Activated CD4-positive, alpha-beta T cell treated with anti-CD3 and anti-CD28 coated beads, Interleukin-2, amount 10 ng/mL, durations not matched to agents 7 days and 5 days (primary cell): ENCODE measurements at regions not wholly inside any gene's neighbourhood (a gene's known extent, or its start where the extent isn't known, plus 50 kb on each side); places are given as distances from the start of the nearest gene placed in this dataset.

Source experiments
- CTCF ChIA-PET: fragments of 350-600 bp; sonication (Branson Sonifier 250); formaldehyde crosslinking; loops from one replicate; lab custom pipeline; 2021; ENCODE audit warnings: antibody characterized with exemption; lab: Charles Lee
- POLR2A ChIA-PET: fragments of 350-600 bp; sonication (Branson Sonifier 250); formaldehyde crosslinking; loops from one replicate; lab custom pipeline; 2021; ENCODE audit warnings: antibody characterized with exemption; lab: Charles Lee
- DNase-seq: peaks from one replicate; pipeline ENCODE4 v3.0.0-alpha.2; 2020
- H3K27ac Mint-ChIP-seq: one replicate; pipeline ENCODE4 v1.8.0; 2021; ENCODE audit warnings: mild to moderate bottlenecking, moderate library complexity, mixed read lengths
- H3K27me3 Mint-ChIP-seq: one replicate; pipeline ENCODE4 v1.8.0; 2021; ENCODE audit warnings: mixed read lengths
- H3K36me3 Mint-ChIP-seq: one replicate; pipeline ENCODE4 v1.8.0; 2021; ENCODE audit warnings: low read depth, mixed read lengths
- H3K4me1 Mint-ChIP-seq: one replicate; pipeline ENCODE4 v1.8.0; 2021; ENCODE audit warnings: mixed read lengths
- H3K4me3 Mint-ChIP-seq: one replicate; pipeline ENCODE4 v1.8.0; 2021; ENCODE audit warnings: mild to moderate bottlenecking, moderate library complexity, mixed read lengths
- H3K9me3 Mint-ChIP-seq: one replicate; pipeline ENCODE4 v1.8.0; 2021; ENCODE audit warnings: mixed read lengths

DNA sequence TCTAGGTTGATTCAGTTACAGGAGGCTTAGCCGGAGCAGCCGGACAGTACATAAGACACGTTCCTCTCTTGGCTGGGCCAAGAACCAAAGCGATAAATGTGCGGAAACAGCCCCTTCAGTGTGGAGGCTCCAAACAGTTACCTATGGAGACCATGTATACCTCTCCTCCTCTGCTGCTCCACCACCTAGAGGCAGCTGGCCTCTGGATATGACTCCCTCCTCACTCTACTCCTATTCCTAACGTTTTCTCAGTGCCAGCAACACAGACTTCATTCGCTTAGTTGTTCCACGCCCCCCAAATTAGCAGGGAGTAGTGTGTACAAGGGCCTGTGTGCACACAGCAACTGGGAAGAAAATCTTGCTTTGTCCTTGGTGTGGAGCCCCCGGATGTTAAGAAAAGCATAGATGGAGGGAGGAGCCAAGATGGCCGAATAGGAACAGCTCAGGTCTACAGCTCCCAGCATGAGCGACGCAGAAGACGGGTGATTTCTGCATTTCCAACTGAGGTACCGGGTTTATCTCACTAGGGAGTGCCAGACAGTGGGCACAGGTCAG lies 362.3 kb upstream of the KIRREL3 start:
- Mint-ChIP-seq H3K4me1 (no peaks in the 10 kb centered on the region), H3K27me3 (no peaks in the 10 kb centered on the region), H3K36me3 (no peaks in the 10 kb centered on the region), H3K4me3 (no peak overlapping the region), H3K27ac (no peak overlapping the region), H3K9me3 (no peaks in the 10 kb centered on the region)
- ChIA-PET CTCF (no interaction called here), POLR2A (no interaction called here)
- no peak for DNase-seq

GRCh38 chr11:127358160-127358559 lies 357.6 kb upstream of the KIRREL3 start:
- no peaks in the 10 kb centered on the region for H3K9me3 Mint-ChIP-seq
- no peak for DNase-seq
- H3K27ac Mint-ChIP-seq, result no peak overlapping the region
- no peak overlapping the region for H3K4me3 Mint-ChIP-seq
- H3K27me3 Mint-ChIP-seq, result no peaks in the 10 kb centered on the region
- CTCF ChIA-PET, result no interaction called here
- POLR2A ChIA-PET, result no interaction called here
- no peaks in the 10 kb centered on the region for H3K36me3 Mint-ChIP-seq
- H3K4me1 Mint-ChIP-seq, result no peaks in the 10 kb centered on the region

DNA sequence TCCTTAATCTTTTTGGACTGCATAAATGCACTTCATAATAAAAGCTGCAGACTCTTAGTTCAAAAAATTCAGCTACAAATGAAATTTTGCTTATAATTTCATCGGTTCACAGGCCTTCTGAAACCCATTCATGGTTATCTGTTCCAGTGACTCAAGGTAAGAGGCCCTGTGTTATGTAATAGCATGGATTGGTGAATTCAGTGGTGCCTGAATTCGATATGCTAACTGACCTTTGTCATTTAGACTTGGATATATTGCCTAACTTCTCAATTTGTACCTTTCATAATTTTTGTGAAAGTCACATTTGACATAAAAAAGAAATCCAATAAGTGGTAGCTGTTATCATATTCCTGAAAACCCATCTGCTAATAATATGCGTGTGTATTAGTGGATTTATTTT lies 349.9 kb upstream of the KIRREL3 start:
- ChIA-PET POLR2A (no interaction called here), CTCF (no interaction called here)
- no peak overlapping the region for H3K27ac Mint-ChIP-seq
- H3K36me3 Mint-ChIP-seq, result no peaks in the 10 kb centered on the region
- no peaks in the 10 kb centered on the region for H3K9me3 Mint-ChIP-seq
- DNase-seq, result no peak
- no peak overlapping the region for H3K4me3 Mint-ChIP-seq
- no peaks in the 10 kb centered on the region for H3K4me1 Mint-ChIP-seq
- no peaks in the 10 kb centered on the region for H3K27me3 Mint-ChIP-seq

GRCh38 chr11:127345819-127346459 lies 345.4 kb upstream of the KIRREL3 start:
- DNase-seq, result peak; percentile 12
- Mint-ChIP-seq H3K27me3 (no peaks in the 10 kb centered on the region), H3K36me3 (no peaks in the 10 kb centered on the region), H3K4me1 (no peaks in the 10 kb centered on the region), H3K9me3 (no peaks in the 10 kb centered on the region), H3K27ac (no peak overlapping the region), H3K4me3 (no peak overlapping the region)
- ChIA-PET CTCF (no interaction called here), POLR2A (no interaction called here)

GRCh38 chr11:127340438-127340837 lies 339.9 kb upstream of the KIRREL3 start:
- DNase-seq, result no peak
- CTCF ChIA-PET, result no interaction called here
- Mint-ChIP-seq H3K9me3 (peaks cover under 1% of the 10 kb centered on the region), H3K4me3 (no peak overlapping the region), H3K27ac (no peak overlapping the region), H3K27me3 (no peaks in the 10 kb centered on the region), H3K36me3 (no peaks in the 10 kb centered on the region), H3K4me1 (no peaks in the 10 kb centered on the region)
- POLR2A ChIA-PET, result no interaction called here

DNA sequence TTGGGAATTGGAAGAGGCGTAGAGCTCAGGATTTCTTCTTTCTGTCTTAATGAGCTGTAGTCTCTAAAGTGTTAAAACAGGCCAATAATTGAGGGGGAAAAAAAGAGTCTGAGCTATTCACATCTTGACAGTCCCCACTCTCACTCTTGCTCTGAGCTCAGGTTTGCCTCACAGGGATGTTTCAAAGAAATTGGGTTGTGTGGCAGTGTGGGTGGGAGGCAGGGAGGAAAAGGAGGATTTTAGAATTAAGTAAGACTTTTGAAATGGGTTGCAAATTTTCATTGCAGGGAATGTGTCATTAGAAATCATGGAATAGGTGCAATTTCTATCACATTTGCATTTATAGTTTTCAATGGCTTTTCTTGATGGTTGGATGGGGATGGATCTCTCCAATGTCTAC lies 338.8 kb upstream of the KIRREL3 start:
- Mint-ChIP-seq H3K4me1 (no peaks in the 10 kb centered on the region), H3K4me3 (no peak overlapping the region), H3K36me3 (no peaks in the 10 kb centered on the region), H3K9me3 (peaks cover 4% of the 10 kb centered on the region), H3K27me3 (no peaks in the 10 kb centered on the region), H3K27ac (no peak overlapping the region)
- no peak for DNase-seq
- CTCF ChIA-PET, result no interaction called here
- POLR2A ChIA-PET, result no interaction called here

- no peak overlapping the region for H3K4me3 Mint-ChIP-seq
- H3K36me3 Mint-ChIP-seq, result no peaks in the 10 kb centered on the region
- ChIA-PET POLR2A (no interaction called here), CTCF (interaction anchor here (0.6 kb wide), 1 partner anchor 403 kb away, joined by 7 read pairs; no protein-coding TSS in a partner anchor)
- DNase-seq, result no peak
- H3K4me1 Mint-ChIP-seq, result no peaks in the 10 kb centered on the region
- peaks cover 4% of the 10 kb centered on the region for H3K9me3 Mint-ChIP-seq
- H3K27me3 Mint-ChIP-seq, result no peaks in the 10 kb centered on the region
- H3K27ac Mint-ChIP-seq, result no peak overlapping the region
Measured at GRCh38 chr11:127338380-127339259, 338.1 kb upstream of the KIRREL3 start.

- H3K27me3 Mint-ChIP-seq, result no peaks in the 10 kb centered on the region
- no peak overlapping the region for H3K4me3 Mint-ChIP-seq
- no peaks in the 10 kb centered on the region for H3K36me3 Mint-ChIP-seq
- H3K27ac Mint-ChIP-seq, result no peak overlapping the region
- no peaks in the 10 kb centered on the region for H3K4me1 Mint-ChIP-seq
- ChIA-PET POLR2A (no interaction called here), CTCF (no interaction called here)
- DNase-seq, result no peak
- H3K9me3 Mint-ChIP-seq, result peaks cover 8% of the 10 kb centered on the region
Measured at GRCh38 chr11:127334466-127334865, 333.9 kb upstream of the KIRREL3 start.

DNA sequence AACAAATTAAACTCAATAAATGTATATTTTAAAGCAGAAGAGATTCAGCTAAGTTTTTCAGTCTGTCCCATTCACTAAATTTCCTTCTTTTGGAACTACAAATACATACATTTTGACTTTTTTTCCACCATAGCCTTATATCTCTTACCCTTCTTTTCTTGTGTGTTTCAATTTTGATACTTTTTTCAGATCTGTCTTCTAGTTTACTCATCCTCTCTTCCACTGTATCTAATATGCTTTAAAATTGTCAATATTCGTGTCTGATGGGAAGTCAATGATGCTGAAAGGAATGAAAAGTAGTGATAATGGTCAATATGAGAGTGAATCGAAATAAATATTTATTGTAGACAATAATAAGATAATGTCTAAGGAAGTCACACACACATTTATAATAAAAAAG lies 332.3 kb upstream of the KIRREL3 start:
- CTCF ChIA-PET, result no interaction called here
- no peak for DNase-seq
- Mint-ChIP-seq H3K36me3 (no peaks in the 10 kb centered on the region), H3K4me3 (no peak overlapping the region), H3K9me3 (peaks cover 8% of the 10 kb centered on the region), H3K4me1 (no peaks in the 10 kb centered on the region), H3K27ac (no peak overlapping the region), H3K27me3 (no peaks in the 10 kb centered on the region)
- POLR2A ChIA-PET, result no interaction called here

- CTCF ChIA-PET, result no interaction called here
- POLR2A ChIA-PET, result no interaction called here
- Mint-ChIP-seq H3K4me3 (no peak overlapping the region), H3K27ac (no peak overlapping the region), H3K27me3 (no peaks in the 10 kb centered on the region), H3K9me3 (peaks cover 5% of the 10 kb centered on the region), H3K4me1 (no peaks in the 10 kb centered on the region), H3K36me3 (no peaks in the 10 kb centered on the region)
- no peak for DNase-seq
Measured at GRCh38 chr11:127330044-127330443, 329.5 kb upstream of the KIRREL3 start.

- Mint-ChIP-seq H3K27me3 (no peaks in the 10 kb centered on the region), H3K4me1 (no peaks in the 10 kb centered on the region), H3K9me3 (no peaks in the 10 kb centered on the region), H3K4me3 (no peak overlapping the region), H3K36me3 (no peaks in the 10 kb centered on the region), H3K27ac (no peak overlapping the region)
- POLR2A ChIA-PET, result no interaction called here
- no peak for DNase-seq
- CTCF ChIA-PET, result no interaction called here
Measured at GRCh38 chr11:127308291-127308690, 307.7 kb upstream of the KIRREL3 start.

- Mint-ChIP-seq H3K4me3 (no peak overlapping the region), H3K4me1 (no peaks in the 10 kb centered on the region), H3K27ac (no peak overlapping the region), H3K9me3 (no peaks in the 10 kb centered on the region), H3K36me3 (no peaks in the 10 kb centered on the region), H3K27me3 (no peaks in the 10 kb centered on the region)
- ChIA-PET POLR2A (no interaction called here), CTCF (no interaction called here)
- DNase-seq, result no peak
Measured at GRCh38 chr11:127307700-127308099, 307.1 kb upstream of the KIRREL3 start.

DNA sequence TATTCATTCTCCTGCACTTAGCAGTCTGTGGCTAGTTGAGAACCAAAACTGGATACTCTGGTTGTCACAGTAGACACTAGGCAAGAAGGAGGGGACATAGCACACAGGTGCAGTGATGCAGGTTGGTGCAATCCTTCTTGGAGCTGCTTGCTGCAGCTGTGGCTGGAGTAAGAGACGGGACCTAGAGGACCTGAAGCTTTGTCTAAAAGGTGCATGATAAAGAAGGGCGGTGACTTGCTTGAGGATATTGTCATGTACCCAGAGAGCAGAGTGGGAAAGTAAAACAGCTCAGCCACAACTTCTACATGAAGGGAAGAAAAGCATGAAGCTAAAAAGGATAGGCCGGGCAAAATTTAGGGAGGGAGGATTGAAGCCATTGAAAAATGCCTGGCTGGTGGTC lies 304.1 kb upstream of the KIRREL3 start:
- Mint-ChIP-seq H3K36me3 (no peaks in the 10 kb centered on the region), H3K9me3 (no peaks in the 10 kb centered on the region), H3K27ac (no peak overlapping the region)

More for the DNA sequence above, 304.1 kb upstream of the KIRREL3 start:
- Mint-ChIP-seq H3K4me1 (no peaks in the 10 kb centered on the region), H3K27me3 (no peaks in the 10 kb centered on the region), H3K4me3 (no peak overlapping the region)
- ChIA-PET CTCF (no interaction called here), POLR2A (no interaction called here)
- no peak for DNase-seq
